ENCODE measurements at regions not wholly inside any gene's neighbourhood (a gene's known extent, or its start where the extent isn't known, plus 50 kb on each side); places are given as distances from the start of the nearest gene placed in this dataset.
A peak's percentile ranks its signal among the peaks of the same experiment; 100 is the strongest.

GRCh38 chr14:65164068-65164824 lies 61.9 kb upstream of the MAX start:
- WGBS, 2 experiments (ENCODE audit: extremely low coverage in 2 of 2, insufficient read length in 1 of 2) = no CpG with 5 or more reads among the region's 6 CpGs
- DNase-seq = peak; percentile 61

More at GRCh38 chr14:65164068-65164824, 61.9 kb upstream of the MAX start:
- H3K27me3 ChIP-seq (ENCODE audit: control insufficient read depth, insufficient read depth, low read length) = no peaks in the 10 kb centered on the region
- no peak overlapping the region for H3K4ac ChIP-seq (ENCODE audit: low read depth, low read length)
- no peaks in the 10 kb centered on the region for H3K9me3 ChIP-seq (ENCODE audit: control insufficient read depth, insufficient read depth, low read length)
- no peak overlapping the region for H3K23ac ChIP-seq (ENCODE audit: low read depth, low read length)
- H4K20me1 ChIP-seq (ENCODE audit: insufficient read depth, low read length) = no peaks in the 10 kb centered on the region
- TF ChIP-seq RAD21 (IDR thresholded peaks at IDR 0.05; ENCODE audit: low read length) (peak; percentile 94), POLR2A (IDR thresholded peaks at IDR 0.05; ENCODE audit: low read depth, low read length) (0 out of 2 replicates have a peak, but pooled peaks have one; percentile 36), SMC3 (IDR thresholded peaks at IDR 0.05; ENCODE audit: low read depth, low read length) (peak; percentile 88), CTCF (conservative IDR thresholded peaks at IDR 0.05; ENCODE audit: low read depth, low read length) (peak; percentile 86), MAZ (IDR thresholded peaks at IDR 0.05; ENCODE audit: borderline replicate concordance, low read depth, low read length) (no peak), ELK1 (IDR thresholded peaks at IDR 0.05; ENCODE audit: borderline replicate concordance, low read depth, low read length) (no peak), BHLHE40 (IDR thresholded peaks at IDR 0.05; ENCODE audit: low read depth, low read length) (no peak)
- intact Hi-C loops (cut with micrococcal nuclease) = loop anchor here (1.0 to 10.0 kb wide), 7 partner anchors 177 to 1341 kb away; partner anchors contain the start of genes FNTB, FUT8 and GPHN
- no peaks in the 10 kb centered on the region for H3K36me3 ChIP-seq (ENCODE audit: control insufficient read depth, insufficient read depth, low read length)
- H2BK15ac ChIP-seq (ENCODE audit: low read depth, low read length) = no peak overlapping the region
- H2BK5ac ChIP-seq (ENCODE audit: low read depth, low read length, poor library complexity, severe bottlenecking) = no peak overlapping the region
- in situ Hi-C loops (cut with MboI; ENCODE audit: low sequenced_read_pairs) = loop anchor here (5.0 to 25.0 kb wide), 3 partner anchors 448 to 898 kb away; no protein-coding TSS in a partner anchor
- no peak overlapping the region for H3K18ac ChIP-seq (ENCODE audit: low read depth, low read length)
- H2AK5ac ChIP-seq (ENCODE audit: low read depth, low read length) = no peak overlapping the region
- no peak overlapping the region for H3K4me3 ChIP-seq (ENCODE audit: insufficient read depth, low read depth, low read length)
- H4K91ac ChIP-seq (ENCODE audit: insufficient read depth, low read depth, low read length) = no peak overlapping the region
- H2BK20ac ChIP-seq (ENCODE audit: low read depth, low read length) = no peak overlapping the region
- ChIA-PET CTCF (interaction anchor here (0.5 to 2.5 kb wide), 11 partner anchors 10 to 795 kb away, joined by 3 to 15 read pairs (median 5); no protein-coding TSS in a partner anchor), POLR2A (ENCODE audit: unreplicated experiment) (interaction anchor here (0.7 kb wide), 1 partner anchor 783 kb away, joined by 4 read pairs; no protein-coding TSS in a partner anchor)
- BruUV-seq (replicated peaks) = no TSS peak
- no peak overlapping the region for H4K5ac ChIP-seq (ENCODE audit: low read depth, low read length)
- H2AFZ ChIP-seq (replicated peaks; ENCODE audit: low read length, poor library complexity) = no peak overlapping the region
- H2AK9ac ChIP-seq (replicated peaks; ENCODE audit: low read depth, low read length, poor library complexity) = no peak overlapping the region
- peaks cover 5% of the 10 kb centered on the region for H3K4me1 ChIP-seq (ENCODE audit: control insufficient read depth, insufficient read depth, low read length)
- H3K9me1 ChIP-seq (ENCODE audit: insufficient read depth, low read length) = peaks cover 5% of the 10 kb centered on the region; the same call in 1 of the 2 replicates
- no peak overlapping the region for H3K14ac ChIP-seq (replicated peaks; ENCODE audit: low read depth, low read length)
- ATAC-seq (ENCODE audit: low read depth) = peak; percentile 79
- H3K27ac ChIP-seq (ENCODE audit: insufficient read depth, low read length) = no peak overlapping the region
- H2BK120ac ChIP-seq (ENCODE audit: low read depth, low read length) = no peak overlapping the region
- dilution Hi-C loops (cut with HindIII; ENCODE audit: low sequenced_read_pairs, unreplicated experiment) = no loop called here
- no peak overlapping the region for H4K8ac ChIP-seq (ENCODE audit: low read depth in 2 of 2, low read length in 2 of 2)
- no peaks in the 10 kb centered on the region for H3K79me1 ChIP-seq (ENCODE audit: low read depth in 1 of 2, low read length in 2 of 2)
- H3K9ac ChIP-seq (ENCODE audit: low read depth, low read length) = no peak overlapping the region
- no peak overlapping the region for H3K4me2 ChIP-seq (ENCODE audit: low read depth, low read length)
- no peak overlapping the region for H3K56ac ChIP-seq (ENCODE audit: extremely low read depth, insufficient read depth, low read length)

All from IMR-90 (cell line).